MM.1S (cell line): ENCODE measurements at regions not wholly inside any gene's neighbourhood (a gene's known extent, or its start where the extent isn't known, plus 50 kb on each side); places are given as distances from the start of the nearest gene placed in this dataset.
"Not testable (repeated sequence)": the region's sequence is repeated elsewhere in the genome, so short reads cannot be mapped to it uniquely, and the experiment has no call there.

Source experiments
- DNase-seq: peaks from one replicate; pipeline ENCODE4 v3.0.0-alpha.2; 2015
- H2AFZ ChIP-seq: fragments of 300-600 bp; sonication (generic); 2 replicates; pipeline ENCODE4 v1.6.0; 2016; ENCODE audit warnings: antibody characterized with exemption, low read length
- H3F3A ChIP-seq: fragments of 300-600 bp; sonication (generic); 2 replicates; pipeline ENCODE4 v1.6.1; 2016; ENCODE audit warnings: mild to moderate bottlenecking, antibody characterized with exemption, low read length, moderate library complexity, mixed read lengths; ENCODE audit not compliant: insufficient read depth
- H3K27ac ChIP-seq: fragments of 300-600 bp; sonication (generic); 2 replicates; pipeline ENCODE4 v1.5.1; 2016; ENCODE audit warnings: mild to moderate bottlenecking, low read length
- H3K27me3 ChIP-seq: fragments of 300-600 bp; sonication (generic); replicated peaks from 2 replicates; pipeline ENCODE4 v1.6.0; 2016; ENCODE audit warnings: low read length; ENCODE audit not compliant: insufficient read depth
- H3K36me3 ChIP-seq: fragments of 300-600 bp; sonication (generic); replicated peaks from 2 replicates; pipeline ENCODE4 v1.6.1; 2016; ENCODE audit warnings: mild to moderate bottlenecking, low read length, mixed read lengths; ENCODE audit not compliant: insufficient read depth
- H3K4me1 ChIP-seq: fragments of 300-600 bp; sonication (generic); 2 replicates; pipeline ENCODE4 v1.6.1; 2016; ENCODE audit warnings: low read length, mixed read lengths
- H3K4me2 ChIP-seq: fragments of 300-600 bp; sonication (generic); 2 replicates; pipeline ENCODE4 v1.6.0; 2016; ENCODE audit warnings: low read depth, low read length
- H3K4me3 ChIP-seq: fragments of 300-600 bp; sonication (generic); 2 replicates; pipeline ENCODE4 v1.5.1; 2016; ENCODE audit warnings: low read length, mixed read lengths
- H3K79me2 ChIP-seq: fragments of 300-600 bp; sonication (generic); 2 replicates; pipeline ENCODE4 v1.6.1; 2016; ENCODE audit warnings: mixed run types, low read length, mixed read lengths
- H3K9ac ChIP-seq: fragments of 300-600 bp; sonication (generic); 2 replicates; pipeline ENCODE4 v1.6.1; 2016; ENCODE audit warnings: low read length, mixed read lengths
- H3K9me2 ChIP-seq: fragments of 300-600 bp; sonication (generic); replicated peaks from 2 replicates; pipeline ENCODE4 v1.6.1; 2016; ENCODE audit warnings: mild to moderate bottlenecking, low read length, mixed read lengths; ENCODE audit not compliant: insufficient read depth
- H3K9me3 ChIP-seq: fragments of 300-600 bp; sonication (generic); replicated peaks from 2 replicates; pipeline ENCODE4 v1.6.1; 2016; ENCODE audit warnings: mild to moderate bottlenecking, low read length, mixed read lengths; ENCODE audit not compliant: insufficient read depth
- H4K20me1 ChIP-seq: fragments of 300-600 bp; sonication (generic); 2 replicates; pipeline ENCODE4 v1.6.1; 2016; ENCODE audit warnings: mild to moderate bottlenecking, low read length, moderate library complexity, mixed read lengths; ENCODE audit not compliant: insufficient read depth
- CTCF ChIP-seq: fragments of 300-600 bp; sonication (generic); IDR thresholded peaks from 2 replicates; pipeline ENCODE4 v1.5.1; 2016; ENCODE audit warnings: antibody characterized with exemption, low read length, mixed read lengths
- EZH2 ChIP-seq: fragments of 300-600 bp; sonication (generic); optimal IDR thresholded peaks from 2 replicates; pipeline ENCODE3; 2017; ENCODE audit warnings: low read depth, mild to moderate bottlenecking, antibody characterized with exemption, low read length, mixed read lengths
- EZH2phosphoT487 ChIP-seq: fragments of 300-600 bp; sonication (generic); IDR thresholded peaks from 2 replicates; pipeline ENCODE4 v1.6.1; 2018; ENCODE audit warnings: antibody characterized with exemption, low read length

GRCh38 chr3:75327453-75327852 is 336.7 kb upstream of the FRG2C start:
- no peaks in the 10 kb centered on the region for H3K36me3 ChIP-seq
- no peaks in the 10 kb centered on the region for H3K9me3 ChIP-seq
- H3K9ac ChIP-seq = no peak overlapping the region
- H3K9me2 ChIP-seq = no peaks in the 10 kb centered on the region
- TF ChIP-seq EZH2 (no peak), EZH2phosphoT487 (no peak), CTCF (no peak)
- peaks cover 8% of the 10 kb centered on the region; the same call in 1 of the 2 replicates for H3K4me1 ChIP-seq
- no peaks in the 10 kb centered on the region for H3F3A ChIP-seq
- no peaks in the 10 kb centered on the region for H3K79me2 ChIP-seq
- H2AFZ ChIP-seq = no peak overlapping the region
- no peaks in the 10 kb centered on the region for H3K27me3 ChIP-seq
- H3K27ac ChIP-seq = no peak overlapping the region
- H3K4me2 ChIP-seq = no peak overlapping the region
- DNase-seq = no peak
- H3K4me3 ChIP-seq = no peak overlapping the region
- no peaks in the 10 kb centered on the region for H4K20me1 ChIP-seq

GRCh38 chr3:75329476-75330097 is 334.5 kb upstream of the FRG2C start:
- Histone ChIP-seq H3K79me2 (no peaks in the 10 kb centered on the region), H2AFZ (no peak overlapping the region), H3K9me2 (no peaks in the 10 kb centered on the region), H3K4me1 (peaks cover 8% of the 10 kb centered on the region; the same call in 1 of the 2 replicates), H3K27me3 (no peaks in the 10 kb centered on the region), H3K4me3 (no peak overlapping the region), H3F3A (no peaks in the 10 kb centered on the region), H3K9ac (no peak overlapping the region), H3K9me3 (no peaks in the 10 kb centered on the region), H4K20me1 (no peaks in the 10 kb centered on the region), H3K4me2 (no peak overlapping the region), H3K36me3 (no peaks in the 10 kb centered on the region), H3K27ac (no peak overlapping the region)
- TF ChIP-seq EZH2 (no peak), CTCF (no peak), EZH2phosphoT487 (no peak)
- DNase-seq = no peak

GRCh38 chr3:75330446-75330845 is 333.7 kb upstream of the FRG2C start:
- H3K27me3 ChIP-seq, H3K79me2 ChIP-seq, H3K27ac ChIP-seq, H3K9me3 ChIP-seq, H4K20me1 ChIP-seq, H3F3A ChIP-seq, H3K9me2 ChIP-seq, H3K4me1 ChIP-seq, H2AFZ ChIP-seq, H3K9ac ChIP-seq, DNase-seq, H3K36me3 ChIP-seq, H3K4me2 ChIP-seq, H3K4me3 ChIP-seq: not testable (repeated sequence)

GRCh38 chr3:75332090-75332489 is 332.0 kb upstream of the FRG2C start:
- not testable (repeated sequence) for H3K9me2 ChIP-seq, H3K27me3 ChIP-seq, H4K20me1 ChIP-seq, H3K4me2 ChIP-seq, H3K9ac ChIP-seq, H3K36me3 ChIP-seq, H2AFZ ChIP-seq, H3K9me3 ChIP-seq, H3F3A ChIP-seq, H3K79me2 ChIP-seq, H3K27ac ChIP-seq, H3K4me3 ChIP-seq
- DNase-seq = peak; percentile 47
- H3K4me1 ChIP-seq = peaks cover 10% of the 10 kb centered on the region; the same call in 1 of the 2 replicates
